ENCODE measurements at regions not wholly inside any gene's neighbourhood (a gene's known extent, or its start where the extent isn't known, plus 50 kb on each side); places are given as distances from the start of the nearest gene placed in this dataset.
"Not testable (repeated sequence)": the region's sequence is repeated elsewhere in the genome, so short reads cannot be mapped to it uniquely, and the experiment has no call there.

DNA sequence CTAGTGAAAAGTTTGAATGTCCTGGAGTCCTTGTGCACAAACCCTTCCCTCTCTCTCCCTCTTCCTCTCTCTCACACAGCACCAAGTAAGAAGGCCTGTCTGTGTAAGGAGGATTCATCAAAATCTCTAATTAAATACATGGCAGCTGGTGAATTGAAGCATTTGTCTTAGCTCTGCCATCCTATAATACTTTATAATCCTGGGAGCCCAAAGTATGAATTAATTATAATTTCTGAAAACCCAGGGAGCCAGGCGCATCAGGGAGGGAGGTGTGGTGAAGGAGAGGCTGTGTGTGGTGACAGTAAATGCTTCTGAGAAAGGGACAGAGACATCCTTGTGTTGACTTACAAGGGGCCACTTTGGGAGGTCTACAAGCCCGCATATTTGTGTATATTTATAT, 691.4 kb upstream of the EEF2KMT start:
- DNase-seq (ENCODE audit: low read depth, low spot score), result no peak

DNA sequence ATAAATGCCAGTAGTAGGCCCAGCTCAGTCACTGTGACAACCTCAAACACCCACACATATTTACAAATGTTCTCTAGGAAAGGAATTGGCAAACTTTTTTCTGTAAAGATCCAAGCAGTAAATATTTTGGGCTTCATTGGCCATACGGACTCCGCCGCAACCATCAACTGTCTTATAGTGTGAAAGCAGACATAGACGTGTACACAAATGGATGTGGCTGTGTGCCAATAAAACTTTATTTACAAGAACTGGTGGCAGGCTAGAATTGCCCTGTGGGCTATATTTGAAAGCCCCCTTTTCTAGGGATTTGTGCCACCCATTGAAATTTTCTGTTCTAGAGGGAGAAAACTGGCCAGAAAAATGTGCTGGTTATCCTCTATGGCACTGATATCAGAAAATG, 683.8 kb upstream of the EEF2KMT start:
- no peak for DNase-seq (ENCODE audit: low read depth, low spot score)

DNA sequence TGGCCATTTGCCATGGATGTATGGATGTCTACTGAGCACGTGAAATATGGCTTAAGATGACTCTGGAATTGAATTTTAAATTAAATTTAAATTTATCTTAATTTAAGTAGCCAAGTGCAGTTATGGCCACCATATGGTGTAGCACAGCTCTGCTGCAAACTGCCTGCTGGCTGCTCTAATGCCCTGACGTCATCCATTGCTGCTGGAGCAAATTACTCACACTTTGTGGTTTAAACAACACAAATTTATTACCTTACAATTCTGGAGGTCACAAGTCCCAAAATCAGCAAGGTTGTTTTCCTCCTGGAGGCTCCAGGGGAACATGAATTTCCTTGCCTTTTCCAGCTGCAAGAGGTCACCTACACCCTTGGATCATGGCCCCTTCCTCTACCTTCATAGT, 679.3 kb upstream of the EEF2KMT start:
- DNase-seq (ENCODE audit: low read depth, low spot score), result no peak

DNA sequence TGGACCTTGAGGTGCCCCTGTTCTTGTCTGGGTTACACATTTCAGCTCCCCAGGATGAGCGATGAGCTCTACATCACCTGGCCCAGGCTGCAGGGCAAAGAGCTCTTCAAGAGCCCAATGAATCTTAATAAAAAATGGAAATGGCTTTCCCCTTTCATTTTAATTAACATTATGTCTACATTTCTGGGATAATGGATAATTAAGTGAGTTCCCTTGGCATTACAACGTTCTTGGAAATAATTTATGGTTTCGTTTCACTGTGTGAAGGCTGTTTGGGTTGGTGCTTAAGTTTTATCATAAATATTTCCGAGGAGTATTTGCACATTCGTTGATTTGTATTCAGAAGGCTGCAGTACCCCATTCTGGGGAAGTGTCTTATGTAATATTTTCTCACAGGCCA, 678.3 kb upstream of the EEF2KMT start:
- no peak for DNase-seq (ENCODE audit: low read depth, low spot score)

DNA sequence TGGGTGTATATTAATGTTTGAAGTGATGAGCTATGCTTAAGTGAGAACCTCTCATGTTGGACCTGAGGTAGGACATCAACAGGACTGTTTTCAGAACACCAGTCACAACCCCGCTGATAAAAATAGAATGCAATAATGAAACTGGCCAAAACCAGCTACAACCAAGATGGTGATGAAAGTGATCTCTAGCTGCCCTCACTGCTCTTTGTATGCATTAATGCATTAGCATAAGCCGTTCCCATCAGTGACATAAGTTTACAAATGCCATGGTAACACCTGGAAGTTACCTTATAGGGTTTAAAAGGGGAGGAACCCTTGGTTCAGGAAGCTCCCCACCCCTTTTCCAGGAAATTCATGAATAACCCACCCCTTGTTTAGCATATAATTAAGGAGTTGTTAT, 672.5 kb upstream of the EEF2KMT start:
- DNase-seq (ENCODE audit: low read depth, low spot score), result no peak

DNA sequence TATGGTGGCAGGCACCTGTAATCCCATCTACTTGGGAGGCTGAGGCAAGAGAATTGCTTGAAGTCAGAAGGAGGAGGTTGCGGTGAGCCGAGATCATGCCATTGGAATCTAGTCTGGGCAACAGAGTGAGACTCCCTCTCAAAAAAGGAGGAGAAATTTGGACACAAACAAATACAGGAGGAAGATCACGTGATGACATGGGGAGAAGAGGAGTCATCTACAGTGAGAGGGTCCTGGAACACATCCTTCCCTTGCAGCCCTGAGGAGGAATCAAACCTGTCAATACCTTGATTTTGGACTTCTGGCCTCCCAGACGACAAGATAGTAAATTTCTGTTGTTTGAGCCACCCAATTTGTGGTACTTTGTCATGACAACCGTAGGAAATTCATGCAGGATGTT, 671.9 kb upstream of the EEF2KMT start:
- DNase-seq (ENCODE audit: low read depth, low spot score), result no peak

DNA sequence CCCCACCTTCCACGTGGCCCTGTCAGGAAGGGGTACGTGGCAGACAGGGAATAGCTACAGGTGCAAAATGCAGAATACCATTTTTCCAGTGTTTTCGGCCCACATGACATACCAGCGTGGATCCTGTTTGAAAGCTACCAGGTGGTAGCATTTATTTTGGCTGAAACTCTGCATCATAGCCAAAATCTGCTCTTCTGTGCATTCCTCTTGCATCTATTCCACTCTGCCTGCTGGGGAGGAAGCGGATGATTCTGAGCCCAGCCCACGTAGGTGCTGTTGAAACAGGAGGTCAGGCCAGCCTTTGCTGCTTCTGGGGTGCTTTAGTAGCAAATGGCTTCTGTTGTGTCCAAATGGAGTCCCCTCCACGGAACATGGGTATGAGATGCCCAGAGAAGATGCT, 670.9 kb upstream of the EEF2KMT start:
- DNase-seq (ENCODE audit: low read depth, low spot score), result no peak

DNA sequence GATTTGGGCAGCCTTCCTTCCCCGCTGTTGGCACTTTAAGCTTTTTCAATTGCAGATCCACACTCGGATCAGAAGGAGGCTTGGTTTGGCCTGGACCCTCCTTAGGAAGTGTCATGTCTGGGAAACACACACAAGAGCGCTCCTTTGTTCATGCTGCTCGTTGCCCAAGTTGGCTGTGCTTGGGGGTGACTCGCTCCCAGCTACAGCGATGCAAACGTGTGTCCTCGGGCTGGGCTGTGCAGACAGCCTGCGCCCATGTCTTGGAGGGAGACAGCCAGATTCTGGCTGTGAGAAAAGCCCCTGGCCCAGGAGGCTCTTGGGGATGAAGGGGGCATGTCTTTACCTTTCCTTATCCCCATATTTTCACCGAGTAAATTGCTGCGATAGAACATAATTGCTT, 665.6 kb upstream of the EEF2KMT start:
- no peak for DNase-seq (ENCODE audit: low read depth, low spot score)

DNA sequence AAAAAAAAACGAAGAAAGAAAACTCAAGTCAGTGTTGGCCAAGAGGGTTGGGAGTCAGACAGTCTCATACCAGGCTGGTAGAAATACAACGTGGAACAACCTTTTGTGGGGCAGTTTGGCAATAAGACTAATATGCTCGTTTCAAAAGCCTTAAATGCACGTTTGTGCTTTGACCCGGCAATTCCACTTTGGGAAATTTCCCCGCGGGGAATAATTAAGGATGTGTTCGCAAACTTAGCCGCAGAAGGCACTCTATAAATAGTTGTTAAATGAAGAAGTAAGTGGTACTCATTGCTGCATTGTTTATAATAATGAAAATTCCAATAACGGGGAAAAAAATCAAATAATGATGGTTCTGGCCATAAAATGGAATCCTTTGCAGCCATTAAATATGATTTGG, 664.8 kb upstream of the EEF2KMT start:
- no peak for DNase-seq (ENCODE audit: low read depth, low spot score)

DNA sequence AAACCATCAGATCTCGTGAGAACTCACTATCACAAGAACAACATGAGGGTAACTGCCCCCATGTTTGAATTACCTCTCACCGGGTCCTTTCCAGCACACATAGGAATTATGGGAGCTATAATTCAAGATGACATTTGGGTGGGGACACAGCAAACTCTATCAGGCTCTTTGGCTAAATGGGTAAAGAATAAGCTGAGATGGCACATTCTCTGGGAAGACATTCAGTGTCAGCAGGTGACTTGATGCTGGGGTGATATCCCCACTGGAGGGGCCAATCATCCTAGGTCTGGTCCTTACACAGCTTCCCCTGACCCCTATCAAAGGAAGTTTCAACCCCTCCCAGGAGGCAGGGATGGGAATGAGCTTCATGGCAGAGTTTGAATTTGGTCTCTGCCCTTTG, 664.0 kb upstream of the EEF2KMT start:
- no peak for DNase-seq (ENCODE audit: low read depth, low spot score)

DNA sequence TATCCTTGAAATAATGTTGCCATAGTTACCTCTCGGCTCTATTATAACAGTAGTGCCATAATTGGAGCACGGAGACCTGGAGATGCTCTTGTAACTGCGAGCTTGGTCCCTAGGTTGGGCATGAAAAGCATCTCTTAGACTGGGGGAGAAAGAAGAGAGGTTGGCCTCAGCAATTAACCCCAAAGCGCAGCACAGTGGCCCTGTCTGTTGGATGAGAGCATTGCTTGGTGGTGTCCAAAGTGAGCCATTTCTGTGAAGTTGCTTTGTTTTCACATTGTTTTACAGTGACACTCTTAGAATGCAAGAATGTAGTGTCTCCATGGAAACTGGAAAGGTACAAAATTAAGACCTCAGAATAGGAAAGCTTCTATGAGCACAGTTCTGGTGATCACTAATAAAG, 660.7 kb upstream of the EEF2KMT start:
- DNase-seq (ENCODE audit: low read depth, low spot score), result no peak

DNA sequence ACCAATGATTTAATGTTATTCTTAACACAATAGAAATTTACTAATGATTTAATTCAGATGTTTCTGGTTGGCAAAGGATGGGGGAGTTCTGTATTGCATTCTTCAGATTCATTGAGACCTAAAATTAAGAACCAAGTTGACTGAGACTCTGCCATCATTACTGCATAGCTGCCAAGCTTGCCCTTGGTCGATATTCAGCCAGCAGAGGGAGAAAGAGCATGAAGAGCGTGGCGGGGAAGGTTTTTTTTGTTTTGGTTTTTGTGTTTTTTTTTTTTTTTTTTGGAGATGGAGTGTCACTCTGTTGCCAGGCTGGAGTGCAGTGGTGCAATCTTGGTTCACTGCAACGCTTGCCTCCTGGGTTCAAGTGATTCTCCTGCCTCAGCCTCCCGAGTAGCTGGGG, 659.4 kb upstream of the EEF2KMT start:
- no peak for DNase-seq (ENCODE audit: low read depth, low spot score)

DNA sequence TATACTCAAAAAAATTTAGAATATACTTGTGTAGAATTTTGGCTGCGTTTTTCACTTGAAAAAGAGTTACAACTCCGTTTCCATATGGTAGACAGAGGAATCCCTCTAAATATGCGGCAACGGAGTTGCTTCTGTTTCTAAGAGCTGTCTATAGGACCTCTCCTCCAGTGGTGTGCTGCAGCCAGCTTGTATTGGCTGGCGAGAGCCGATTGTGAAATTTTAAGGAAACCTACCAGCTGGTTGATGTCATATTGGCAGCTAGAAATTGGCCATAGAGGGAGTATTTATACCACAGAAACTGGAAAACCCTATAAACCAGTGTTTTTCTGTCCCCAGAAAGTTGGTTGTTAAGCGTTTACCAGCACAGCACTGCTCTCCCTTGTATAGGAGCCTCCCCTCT, 655.8 kb upstream of the EEF2KMT start:
- DNase-seq (ENCODE audit: low read depth, low spot score), result no peak

DNA sequence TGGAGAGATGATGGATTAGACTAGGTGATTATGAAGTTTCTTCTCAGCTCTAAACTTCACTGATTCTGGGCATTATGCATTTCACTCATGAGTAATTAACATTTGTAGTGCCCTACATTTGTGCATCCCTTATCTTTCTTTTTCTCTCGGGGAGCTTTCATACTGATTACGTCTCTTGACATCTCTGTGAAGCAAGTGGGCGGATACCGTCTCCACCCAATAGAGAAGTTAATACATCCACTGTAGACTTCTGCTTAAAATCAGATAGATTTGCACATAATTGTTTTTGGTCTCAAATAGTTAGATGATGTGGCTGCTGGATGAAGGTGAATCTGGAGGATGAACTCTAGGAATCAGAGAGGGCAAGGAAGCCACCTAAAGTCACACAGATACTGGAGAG, 653.6 kb upstream of the EEF2KMT start:
- DNase-seq (ENCODE audit: low read depth, low spot score), result no peak

DNA sequence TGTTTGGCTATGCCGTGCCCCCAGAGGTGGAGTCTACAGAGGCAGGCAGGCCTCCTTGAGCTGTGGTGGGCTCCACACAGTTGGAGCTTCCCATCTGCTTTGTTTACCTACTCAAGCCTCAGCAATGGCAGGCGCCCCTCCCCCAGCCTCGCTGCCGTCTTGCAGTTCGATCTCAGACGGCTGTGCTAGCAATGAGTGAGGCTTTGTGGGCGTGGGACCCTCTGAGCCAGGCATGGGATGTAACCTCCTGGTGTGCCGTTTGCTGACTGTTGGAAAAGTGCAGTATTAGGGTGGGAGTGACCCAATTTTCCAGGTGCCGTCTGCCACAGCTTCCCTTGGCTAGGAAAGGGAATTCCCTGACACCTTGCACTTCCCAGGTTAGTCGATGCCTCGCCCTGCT, 652.8 kb upstream of the EEF2KMT start:
- DNase-seq (ENCODE audit: low read depth, low spot score), result not testable (repeated sequence)

DNA sequence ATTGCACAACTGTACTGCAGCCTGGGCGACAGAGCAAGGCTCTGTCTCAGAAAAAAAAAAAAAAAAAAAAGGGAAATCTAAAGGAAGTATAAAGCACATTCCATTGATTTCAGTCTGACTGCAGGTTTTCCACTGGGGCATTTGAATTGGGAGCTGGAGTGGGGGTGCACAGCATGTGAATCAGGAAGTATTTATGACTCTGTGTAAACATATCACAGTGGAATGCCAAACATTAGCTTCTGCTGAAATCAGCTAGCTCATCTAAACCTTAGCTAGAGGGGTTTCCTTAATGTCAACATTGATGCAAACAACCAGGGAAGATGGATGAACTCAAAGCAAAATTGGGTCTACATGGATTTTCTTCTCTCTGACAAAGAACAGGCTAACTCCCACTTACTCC, 641.0 kb upstream of the EEF2KMT start:
- no peak for DNase-seq (ENCODE audit: low read depth, low spot score)

DNA sequence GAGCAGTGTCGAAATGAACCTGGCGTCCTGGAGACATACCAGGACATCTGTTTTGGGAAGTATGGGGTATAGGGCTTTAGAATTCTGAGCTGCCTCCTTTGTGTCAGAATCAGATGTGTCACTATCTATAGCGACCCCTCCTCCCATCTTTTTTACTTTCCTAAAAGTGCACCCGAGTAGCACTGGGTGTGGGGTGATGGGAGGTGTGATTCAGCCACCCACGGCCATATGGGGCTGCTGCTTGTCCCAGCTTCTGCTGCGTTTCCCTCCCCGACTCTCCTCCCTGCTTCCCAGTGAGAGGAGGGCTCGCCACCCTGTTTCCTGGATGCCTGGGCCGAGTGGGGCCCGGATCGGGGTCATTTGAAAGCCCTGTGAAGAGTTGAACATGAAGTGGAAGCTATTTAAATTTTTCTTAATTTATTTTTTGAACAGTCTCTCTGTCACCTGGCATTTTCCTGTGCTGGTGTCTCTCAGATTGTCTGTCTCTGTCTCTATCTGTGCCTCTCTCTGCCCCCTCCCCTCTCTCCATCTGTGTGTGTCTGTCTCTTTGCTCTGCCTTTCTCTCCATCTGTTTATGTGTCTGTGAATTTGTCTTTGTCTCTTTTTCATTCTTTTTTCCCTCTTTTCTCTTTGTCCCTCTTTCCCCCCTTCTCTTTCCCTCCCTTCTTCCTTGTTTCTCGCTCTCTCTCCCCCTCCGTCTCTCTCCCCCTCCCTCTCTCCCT, 638.8 kb upstream of the EEF2KMT start:
- no peak for DNase-seq (ENCODE audit: low read depth, low spot score)

DNA sequence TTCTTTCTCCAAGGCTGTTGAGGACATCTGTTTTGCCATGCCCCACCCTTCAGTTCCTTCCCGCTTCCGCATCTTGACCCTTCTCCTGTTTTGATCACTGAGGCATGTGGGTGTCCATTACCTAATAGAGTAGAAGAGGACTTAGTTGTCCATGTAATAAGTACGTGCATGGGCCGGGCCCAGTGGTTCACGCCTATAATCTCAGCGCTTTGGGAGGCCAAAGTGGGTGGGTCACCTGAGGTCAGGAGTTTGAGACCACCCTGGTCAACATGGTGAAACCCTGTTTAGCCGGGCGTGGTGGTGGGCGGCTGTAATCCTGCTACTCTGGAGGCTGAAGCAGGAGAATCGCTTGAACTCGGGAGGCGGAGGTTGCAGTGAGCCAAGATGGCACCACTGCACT, 637.8 kb upstream of the EEF2KMT start:
- DNase-seq (ENCODE audit: low read depth, low spot score), result no peak

DNA sequence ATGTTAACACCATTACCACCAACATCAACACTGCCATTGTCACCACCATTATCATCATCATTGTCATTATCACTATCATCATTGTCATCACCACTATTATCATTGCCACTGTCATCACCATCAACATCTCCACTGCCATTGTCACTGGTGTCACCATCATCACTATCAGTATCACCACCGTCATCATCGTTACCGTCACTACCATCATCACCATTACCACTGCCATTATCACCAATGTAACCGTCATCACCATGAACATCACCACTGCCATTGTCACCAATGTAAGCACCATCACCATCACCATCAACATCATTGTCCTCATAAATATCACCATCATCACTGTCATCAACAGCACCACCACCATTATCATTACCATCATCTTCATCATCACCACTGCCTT, 633.2 kb upstream of the EEF2KMT start:
- no peak for DNase-seq (ENCODE audit: low read depth, low spot score)

DNA sequence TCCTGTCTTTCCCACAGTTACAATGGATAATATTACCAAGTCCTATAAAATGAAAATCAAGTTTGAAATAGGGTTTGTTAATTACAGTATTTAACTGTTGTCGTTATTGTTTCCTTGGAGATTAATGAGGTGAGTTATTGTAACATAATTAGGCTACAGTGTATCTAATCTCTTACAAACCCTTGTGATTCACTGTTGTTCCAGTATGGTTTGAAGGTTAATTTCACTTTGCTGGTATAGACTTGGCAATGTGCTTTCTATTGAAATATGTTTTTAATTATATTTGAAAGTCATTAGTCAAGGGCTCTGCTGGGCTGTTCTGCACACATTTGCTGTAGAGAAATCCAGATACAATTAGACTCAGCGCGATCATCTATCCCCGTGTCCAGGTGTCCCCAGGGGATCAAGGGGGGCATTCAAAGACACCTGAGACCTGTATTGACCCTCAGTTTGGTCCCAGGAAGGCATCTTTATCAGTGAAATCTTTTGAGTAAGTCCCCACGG, 624.6 kb upstream of the EEF2KMT start:
- DNase-seq (ENCODE audit: low read depth, low spot score), result no peak

DNA sequence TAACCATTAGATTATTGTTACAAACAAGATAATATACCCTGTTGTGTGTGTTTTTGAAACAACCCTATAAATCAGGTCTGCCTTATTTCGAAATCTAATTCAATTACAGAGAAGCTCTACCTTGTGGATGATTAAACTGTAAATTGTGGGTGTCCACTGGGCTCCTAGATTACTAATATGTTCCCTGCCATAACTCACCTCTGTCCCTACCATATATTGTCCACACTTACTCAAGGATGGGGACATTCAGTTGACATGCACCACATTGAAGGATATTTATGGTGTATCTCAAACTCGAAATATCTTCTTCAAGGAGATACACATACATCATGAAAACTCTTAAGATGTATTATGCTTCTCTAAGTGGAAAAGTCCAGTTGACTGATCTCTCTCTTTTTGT, 617.6 kb upstream of the EEF2KMT start:
- no peak for DNase-seq (ENCODE audit: low read depth, low spot score)

DNA sequence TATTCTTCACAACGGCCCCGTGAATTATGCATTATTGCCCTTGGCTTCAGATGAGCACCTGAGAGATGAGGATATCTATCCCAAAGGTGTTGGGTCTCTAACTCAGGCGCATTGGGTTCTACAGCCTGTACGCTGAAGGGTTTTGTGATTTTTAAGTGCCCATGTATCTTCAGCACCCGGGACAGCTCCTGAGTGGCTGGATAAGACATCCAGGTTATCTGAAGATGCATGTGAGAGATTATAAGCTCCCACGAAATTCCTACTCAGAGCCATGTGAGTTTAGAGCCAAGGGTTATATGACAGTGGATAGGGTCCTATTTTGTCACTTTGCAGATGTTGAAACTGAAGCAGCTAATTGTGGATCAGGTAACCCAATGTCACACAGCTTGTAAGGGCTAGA, 612.3 kb upstream of the EEF2KMT start:
- no peak for DNase-seq (ENCODE audit: low read depth, low spot score)

DNA sequence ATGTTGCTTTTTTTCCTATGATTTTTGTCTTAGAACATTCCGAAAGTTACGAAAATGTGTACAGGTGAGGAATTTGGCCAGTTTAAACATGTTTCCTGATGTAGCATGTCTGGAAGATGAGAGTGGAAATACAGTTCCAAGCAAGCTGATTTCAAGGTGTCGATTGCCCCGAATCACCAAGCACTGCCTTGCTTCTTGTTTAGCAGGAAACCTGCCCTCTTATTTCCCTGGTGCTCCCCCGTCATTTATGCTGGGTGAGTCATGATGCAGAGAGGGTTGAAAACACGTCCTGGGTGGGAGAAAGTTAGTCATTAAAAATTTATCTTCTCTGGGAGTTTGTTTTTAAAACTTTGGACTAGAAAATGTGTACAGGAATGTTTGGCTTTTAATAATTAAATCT, 608.6 kb upstream of the EEF2KMT start:
- DNase-seq (ENCODE audit: low read depth, low spot score), result no peak

DNA sequence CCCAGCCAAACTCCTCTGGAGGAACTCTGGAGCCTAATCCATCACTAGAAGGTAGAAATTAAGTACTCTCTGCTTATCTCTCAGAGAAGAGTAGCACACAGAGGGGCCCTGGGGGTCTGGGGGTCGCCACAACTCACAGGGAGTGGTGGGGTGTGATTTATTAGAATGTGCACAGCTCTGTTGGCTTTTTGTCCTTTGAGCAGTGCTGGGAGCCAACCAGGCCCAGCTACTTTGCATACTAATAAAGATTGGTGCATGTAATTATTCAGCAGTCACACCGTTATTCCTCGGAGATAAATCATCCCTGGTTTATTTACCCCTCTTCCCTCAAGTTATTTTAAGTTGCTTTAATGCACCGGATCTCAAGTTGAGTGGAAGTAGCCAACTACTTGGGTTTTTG, 606.7 kb upstream of the EEF2KMT start:
- DNase-seq (ENCODE audit: low read depth, low spot score), result no peak

All from activated naive CD8-positive, alpha-beta T cell treated with anti-CD3 and anti-CD28 coated beads, Interleukin-2, amount 50 U/mL, for 16 hours (primary cell).